Prostate gland (tissue), 2 donors: ENCODE measurements at regions not wholly inside any gene's neighbourhood (a gene's known extent, or its start where the extent isn't known, plus 50 kb on each side); places are given as distances from the start of the nearest gene placed in this dataset.

Experiments
- DNase-seq: peaks from one replicate; pipeline ENCODE4 v3.0.0-alpha.2; 2019; ENCODE audit warnings: low spot score
- H3K27ac ChIP-seq, 2 donors: fragments of 200-600 bp; sonication (generic); 2 replicates each; pipeline ENCODE4 v1.5.1; 2017 to 2019
- H3K27me3 ChIP-seq: fragments of 200-600 bp; sonication (generic); replicated peaks from 2 replicates; pipeline ENCODE4 v1.5.1; 2019; ENCODE audit not compliant: insufficient read depth
- H3K36me3 ChIP-seq, 2 donors: fragments of 200-600 bp; sonication (generic); 1 replicate in 1 of 2; 2 replicates in 1 of 2; pipeline versions ENCODE4 v1.5.1 to v1.8.1; 2017 to 2019
- H3K4me1 ChIP-seq: fragments of 200-600 bp; sonication (generic); replicated peaks from 2 replicates; pipeline ENCODE4 v1.5.1; 2019
- H3K4me3 ChIP-seq, 2 donors: fragments of 200-600 bp; sonication (generic); 2 replicates each; pipeline ENCODE4 v1.5.1; 2017 to 2019
- H3K9me3 ChIP-seq: fragments of 200-600 bp; sonication (generic); 2 replicates; pipeline ENCODE4 v1.5.1; 2017
- POLR2A ChIP-seq: fragments of 450-650 bp; IDR thresholded peaks from one replicate; pipeline ENCODE4 v1.6.1; 2016; ENCODE audit warnings: antibody characterized with exemption, mild to moderate bottlenecking
- POLR2AphosphoS5 ChIP-seq: sonication (generic); formaldehyde crosslinking; IDR thresholded peaks from one replicate; pipeline ENCODE4 v1.6.1; 2017; ENCODE audit warnings: antibody characterized with exemption
- WGBS: methylation state at CpG from one replicate; pipeline ENCODE4 v1.1.5; 2018; 5-methylcytosine and 5-hydroxymethylcytosine counted together
- intact Hi-C: fragments of 100-400 bp; cut with DNase I; formaldehyde crosslinking; loops from one replicate; pipeline ENCODE4 v1.14.2; 2022
- TF ChIP-seq, protein P1 (sequence below), 4 experiments: fragments of 200-600 bp in 2 of 4; fragments of 450-650 bp in 2 of 4; sonication (generic) in 2 of 4; IDR thresholded peaks; 1 replicate in 3 of 4; 2 replicates in 1 of 4; pipeline ENCODE4 v1.5.1; 2016 to 2019; ENCODE audit warnings: antibody characterized with exemption in 4 of 4, mild to moderate bottlenecking in 2 of 4, moderate library complexity in 2 of 4

DNA sequence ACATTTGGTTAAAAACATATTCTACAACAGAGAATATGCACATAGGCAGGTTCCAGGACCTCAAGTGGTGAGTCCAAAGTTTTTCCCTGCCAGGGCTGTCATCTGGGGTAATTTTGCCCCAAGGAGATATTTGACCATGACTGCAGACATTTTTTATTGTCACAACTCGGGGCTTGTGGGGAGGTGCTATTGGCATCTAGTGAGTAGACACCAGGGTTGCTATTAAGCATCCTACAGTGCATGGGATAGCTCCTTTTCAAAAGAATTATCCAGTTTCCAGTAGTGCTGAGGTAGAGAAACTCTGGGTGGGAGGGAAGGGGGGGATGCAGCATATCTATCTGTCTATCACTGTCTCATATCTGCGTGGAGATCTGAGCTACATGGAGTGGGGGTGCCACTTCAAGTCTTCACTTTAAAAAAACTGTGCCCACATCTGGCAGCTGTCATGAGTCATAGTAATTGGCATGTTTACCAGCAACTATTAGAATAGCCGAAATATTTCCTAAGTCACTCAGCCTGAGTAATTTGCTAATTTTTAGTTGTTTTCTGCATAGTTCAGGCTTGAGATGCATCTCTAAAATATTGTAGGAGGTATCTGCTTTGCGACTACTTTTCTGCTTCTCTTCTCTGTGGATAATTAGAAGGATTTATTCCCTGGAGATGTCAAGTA lies 254.0 kb upstream of the RBMS1 start:
- Histone ChIP-seq H3K4me1 (no peaks in the 10 kb centered on the region), H3K4me3 (no peak overlapping the region), H3K36me3 (no peaks in the 10 kb centered on the region), H3K9me3 (no peaks in the 10 kb centered on the region), H3K27ac (no peak overlapping the region), H3K27me3 (no peaks in the 10 kb centered on the region)
- intact Hi-C loops: no loop called here
- WGBS: 51% methylated on average over 4 of the region's 4 CpGs
- no peak for DNase-seq
- no peak for TF ChIP-seq POLR2A
- TF ChIP-seq POLR2AphosphoS5: no peak
- TF ChIP-seq, protein P1, sequence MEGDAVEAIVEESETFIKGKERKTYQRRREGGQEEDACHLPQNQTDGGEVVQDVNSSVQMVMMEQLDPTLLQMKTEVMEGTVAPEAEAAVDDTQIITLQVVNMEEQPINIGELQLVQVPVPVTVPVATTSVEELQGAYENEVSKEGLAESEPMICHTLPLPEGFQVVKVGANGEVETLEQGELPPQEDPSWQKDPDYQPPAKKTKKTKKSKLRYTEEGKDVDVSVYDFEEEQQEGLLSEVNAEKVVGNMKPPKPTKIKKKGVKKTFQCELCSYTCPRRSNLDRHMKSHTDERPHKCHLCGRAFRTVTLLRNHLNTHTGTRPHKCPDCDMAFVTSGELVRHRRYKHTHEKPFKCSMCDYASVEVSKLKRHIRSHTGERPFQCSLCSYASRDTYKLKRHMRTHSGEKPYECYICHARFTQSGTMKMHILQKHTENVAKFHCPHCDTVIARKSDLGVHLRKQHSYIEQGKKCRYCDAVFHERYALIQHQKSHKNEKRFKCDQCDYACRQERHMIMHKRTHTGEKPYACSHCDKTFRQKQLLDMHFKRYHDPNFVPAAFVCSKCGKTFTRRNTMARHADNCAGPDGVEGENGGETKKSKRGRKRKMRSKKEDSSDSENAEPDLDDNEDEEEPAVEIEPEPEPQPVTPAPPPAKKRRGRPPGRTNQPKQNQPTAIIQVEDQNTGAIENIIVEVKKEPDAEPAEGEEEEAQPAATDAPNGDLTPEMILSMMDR (IDR thresholded peaks at IDR 0.05): no peak

DNA sequence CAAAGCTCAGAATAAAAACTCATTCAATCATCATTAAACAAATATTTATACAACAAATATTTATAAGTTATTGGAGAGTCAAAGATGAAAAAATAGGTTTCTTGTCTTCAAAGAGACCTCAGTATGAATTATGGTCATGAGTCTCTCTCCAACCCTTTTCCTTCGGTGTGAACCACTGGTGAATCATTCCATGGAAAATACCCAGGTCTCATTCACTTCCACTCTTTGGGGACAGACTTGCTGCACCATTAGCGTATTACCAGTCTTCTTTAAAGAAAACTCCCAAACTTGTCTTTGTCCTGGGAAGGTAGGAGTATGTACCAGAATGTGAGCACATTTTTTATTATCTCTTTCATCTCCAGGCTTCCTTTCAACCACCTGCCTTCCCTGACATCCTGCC lies 257.4 kb upstream of the RBMS1 start:
- no peak overlapping the region for H3K27ac ChIP-seq
- TF ChIP-seq, protein P1 (IDR thresholded peaks at IDR 0.05): no peak
- no peak for TF ChIP-seq POLR2A
- TF ChIP-seq POLR2AphosphoS5: no peak
- no peaks in the 10 kb centered on the region for H3K36me3 ChIP-seq
- no peaks in the 10 kb centered on the region for H3K27me3 ChIP-seq
- no peaks in the 10 kb centered on the region for H3K4me1 ChIP-seq
- no peak overlapping the region for H3K4me3 ChIP-seq
- WGBS: 37% methylated on average over 2 of the region's 2 CpGs
- no peaks in the 10 kb centered on the region for H3K9me3 ChIP-seq
- DNase-seq: no peak
- intact Hi-C loops: no loop called here

DNA sequence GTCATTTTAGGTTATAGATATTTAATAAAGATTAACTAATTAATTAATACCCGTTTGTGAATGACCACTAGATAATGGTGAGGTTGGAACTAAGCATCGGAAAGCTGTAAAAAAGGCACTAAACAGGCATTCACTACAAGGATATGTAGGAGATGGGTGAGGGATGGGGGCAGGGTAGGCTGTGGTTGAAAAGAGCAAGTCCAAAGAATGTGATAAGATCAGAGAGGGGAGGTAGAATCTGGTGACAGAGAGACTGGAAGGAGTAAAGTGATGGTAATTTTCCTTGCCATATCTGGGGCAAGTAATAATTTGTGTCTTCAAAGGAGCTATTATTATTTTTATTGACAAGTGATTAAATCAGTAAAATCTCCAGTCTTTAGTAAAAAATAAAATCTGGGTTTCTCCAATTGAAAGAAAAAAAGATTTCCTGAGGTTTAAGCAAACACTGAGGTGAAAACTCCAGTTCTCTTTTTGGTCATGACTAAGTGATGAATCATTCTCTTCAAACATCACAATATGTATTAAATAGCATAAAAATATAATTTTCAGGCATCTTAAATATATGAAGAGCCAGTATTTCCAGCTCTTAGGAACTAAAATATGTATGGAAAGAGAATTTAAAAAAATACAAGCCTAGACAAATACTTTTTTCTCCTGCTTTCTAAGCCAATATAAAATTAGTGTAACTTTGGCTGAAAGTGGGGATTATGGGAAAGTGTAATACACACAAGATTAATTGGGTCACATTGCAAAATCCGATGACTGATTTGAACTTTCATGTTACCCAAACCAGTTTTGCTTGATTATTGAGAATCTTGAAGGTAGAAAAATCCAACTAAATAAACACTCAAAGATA lies 259.1 kb upstream of the RBMS1 start:
- intact Hi-C loops: no loop called here
- TF ChIP-seq POLR2AphosphoS5: no peak
- TF ChIP-seq, protein P1 (IDR thresholded peaks at IDR 0.05): no peak
- TF ChIP-seq POLR2A: no peak
- H3K4me1 ChIP-seq: no peaks in the 10 kb centered on the region
- H3K27ac ChIP-seq: no peak overlapping the region
- H3K36me3 ChIP-seq: no peaks in the 10 kb centered on the region
- no peak for DNase-seq
- WGBS: 53% methylated on average over 3 of the region's 3 CpGs
- no peak overlapping the region for H3K4me3 ChIP-seq
- no peaks in the 10 kb centered on the region for H3K27me3 ChIP-seq
- no peaks in the 10 kb centered on the region for H3K9me3 ChIP-seq

DNA sequence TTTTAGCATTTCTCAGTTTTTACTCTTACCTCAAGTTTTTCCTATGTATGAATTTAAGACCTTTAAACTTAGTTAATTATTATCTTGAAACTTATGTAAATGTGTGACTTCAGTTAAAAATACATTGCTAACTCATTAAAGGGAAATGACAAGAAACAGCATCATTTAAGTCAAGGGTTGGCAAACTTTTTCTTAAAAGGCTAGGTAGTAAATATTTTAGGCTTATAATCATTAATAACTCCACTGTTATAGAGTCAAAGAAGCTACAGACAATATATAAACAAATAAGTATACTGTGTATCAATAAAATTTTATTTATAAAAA lies 259.7 kb upstream of the RBMS1 start:
- DNase-seq: no peak
- H3K4me1 ChIP-seq: no peaks in the 10 kb centered on the region
- H3K9me3 ChIP-seq: no peaks in the 10 kb centered on the region
- no peak overlapping the region for H3K27ac ChIP-seq
- H3K27me3 ChIP-seq: no peaks in the 10 kb centered on the region
- intact Hi-C loops: no loop called here
- H3K4me3 ChIP-seq: no peak overlapping the region
- H3K36me3 ChIP-seq: no peaks in the 10 kb centered on the region
- TF ChIP-seq POLR2AphosphoS5: no peak
- TF ChIP-seq POLR2A: no peak
- TF ChIP-seq, protein P1 (IDR thresholded peaks at IDR 0.05): no peak

DNA sequence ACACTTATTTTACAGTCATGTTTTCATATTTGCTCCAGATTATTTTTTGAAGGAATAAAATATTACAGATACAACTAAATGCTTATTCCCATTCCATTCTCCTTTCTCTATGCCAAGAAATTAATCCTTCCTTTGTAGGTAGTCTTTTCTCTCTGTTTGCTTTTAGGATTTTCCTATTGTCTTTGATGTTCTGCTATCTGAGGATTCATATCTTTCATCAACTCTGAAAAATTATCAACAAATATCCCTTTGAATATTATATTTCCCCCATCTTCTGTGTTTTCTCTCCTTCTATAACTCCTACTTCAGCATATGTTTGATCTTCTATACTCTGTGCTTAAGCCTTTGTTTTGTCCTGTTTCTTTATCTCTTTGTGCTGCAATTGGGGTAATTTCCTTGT lies 260.4 kb upstream of the RBMS1 start:
- intact Hi-C loops: no loop called here

More for the DNA sequence above, 260.4 kb upstream of the RBMS1 start:
- H3K36me3 ChIP-seq: no peaks in the 10 kb centered on the region
- DNase-seq: no peak
- TF ChIP-seq POLR2AphosphoS5 (no peak), POLR2A (no peak)
- TF ChIP-seq, protein P1 (IDR thresholded peaks at IDR 0.05): no peak
- H3K4me1 ChIP-seq: no peaks in the 10 kb centered on the region
- no peak overlapping the region for H3K4me3 ChIP-seq
- H3K27ac ChIP-seq: no peak overlapping the region
- H3K9me3 ChIP-seq: no peaks in the 10 kb centered on the region
- no peaks in the 10 kb centered on the region for H3K27me3 ChIP-seq
